ENCODE measurements at regions not wholly inside any gene's neighbourhood (a gene's known extent, or its start where the extent isn't known, plus 50 kb on each side); places are given as distances from the start of the nearest gene placed in this dataset.

GRCh38 chr13:74567485-74567884, 433.3 kb upstream of the KLF12 start:
- no peaks in the 10 kb centered on the region for H3K9me3 ChIP-seq
- H3K9ac ChIP-seq: no peak overlapping the region
- H4K20me1 ChIP-seq (ENCODE audit: insufficient read depth): no peaks in the 10 kb centered on the region
- no peaks in the 10 kb centered on the region for H3K9me2 ChIP-seq
- H3K36me3 ChIP-seq (replicated peaks in 1 of 2; ENCODE audit: control insufficient read depth in 1 of 2, insufficient read depth in 2 of 2, low read length in 1 of 2): no peaks in the 10 kb centered on the region
- 55% methylated on average over 3 of the region's 3 CpGs for WGBS (ENCODE audit: low lambda C conversion rate)
- H3K27ac ChIP-seq (ENCODE audit: low read depth in 2 of 2, low read length in 1 of 2): peak overlapping the region in 1 of 2 experiments; percentile 87; a peak in 2 of 4 replicates
- peaks cover 5% of the 10 kb centered on the region; the same call in 1 of the 2 replicates for H3K27me3 ChIP-seq (ENCODE audit: insufficient read depth)
- no peak overlapping the region for H3K4me2 ChIP-seq
- H3K4me3 ChIP-seq (ENCODE audit: low read depth in 2 of 2, low read length in 1 of 2): no peak overlapping the region
- no peaks in the 10 kb centered on the region for H3K79me2 ChIP-seq (ENCODE audit: insufficient read depth)
- no peak for DNase-seq
- TF ChIP-seq JUND (IDR thresholded peaks at IDR 0.05) (no peak), ELF1 (IDR thresholded peaks at IDR 0.05) (no peak), REST (IDR thresholded peaks at IDR 0.05; ENCODE audit: low read depth, low read length) (no peak), USF2 (IDR thresholded peaks at IDR 0.05; ENCODE audit: borderline replicate concordance, low read depth, low read length) (no peak), NRF1 (IDR thresholded peaks at IDR 0.05; ENCODE audit: low read depth, low read length) (no peak), EZH2phosphoT487 (IDR thresholded peaks at IDR 0.05; ENCODE audit: borderline replicate concordance, low read depth) (no peak), MXI1 (IDR thresholded peaks at IDR 0.05; ENCODE audit: low read depth, low read length) (no peak), GABPA (IDR thresholded peaks at IDR 0.05; ENCODE audit: low read depth) (no peak), RCOR1 (IDR thresholded peaks at IDR 0.05; ENCODE audit: low read length) (no peak), FOXJ3 (CRISPR knock-in tag; IDR thresholded peaks at IDR 0.05) (no peak), MAX (IDR thresholded peaks at IDR 0.05; ENCODE audit: low read depth) (no peak), CHD2 (IDR thresholded peaks at IDR 0.05; ENCODE audit: low read length, partially characterized antibody) (no peak), EP300 (IDR thresholded peaks at IDR 0.05; ENCODE audit: borderline replicate concordance in 1 of 2, low read depth in 1 of 2, low read length in 1 of 2) (no peak), POLR2AphosphoS5 (IDR thresholded peaks at IDR 0.05; ENCODE audit: low read depth, low read length) (no peak)
- peaks cover 0 to 2% of the 10 kb centered on the region in 2 experiments; a peak in 2 of 4 replicates for H3K4me1 ChIP-seq (ENCODE audit: control insufficient read depth in 1 of 2, insufficient read depth in 2 of 2, low read depth in 1 of 2, low read length in 1 of 2)
- POLR2A ChIA-PET: no interaction called here
- H3F3A ChIP-seq (replicated peaks; ENCODE audit: insufficient read depth): no peaks in the 10 kb centered on the region
- H2AFZ ChIP-seq (ENCODE audit: low read depth): no peak overlapping the region
- CTCF ChIA-PET: no interaction called here

- Histone ChIP-seq H3K27ac (ENCODE audit: low read depth in 2 of 2, low read length in 1 of 2) (no peak overlapping the region), H3K9me3 (no peaks in the 10 kb centered on the region), H4K20me1 (ENCODE audit: insufficient read depth) (no peaks in the 10 kb centered on the region), H2AFZ (ENCODE audit: low read depth) (no peak overlapping the region), H3K4me2 (no peak overlapping the region), H3K9me2 (no peaks in the 10 kb centered on the region), H3K9ac (no peak overlapping the region), H3K79me2 (ENCODE audit: insufficient read depth) (no peaks in the 10 kb centered on the region), H3K4me1 (ENCODE audit: control insufficient read depth in 1 of 2, insufficient read depth in 2 of 2, low read depth in 1 of 2, low read length in 1 of 2) (no peaks in the 10 kb centered on the region; a peak in 1 of 4 replicates), H3K36me3 (replicated peaks in 1 of 2; ENCODE audit: control insufficient read depth in 1 of 2, insufficient read depth in 2 of 2, low read length in 1 of 2) (no peaks in the 10 kb centered on the region), H3K27me3 (ENCODE audit: insufficient read depth) (no peaks in the 10 kb centered on the region), H3K4me3 (ENCODE audit: low read depth in 2 of 2, low read length in 1 of 2) (no peak overlapping the region), H3F3A (replicated peaks; ENCODE audit: insufficient read depth) (no peaks in the 10 kb centered on the region)
- no peak for TF ChIP-seq ZBTB33 (IDR thresholded peaks at IDR 0.05; ENCODE audit: borderline replicate concordance, low read depth)
- no peak for TF ChIP-seq GATA2 (CRISPR knock-in tag; IDR thresholded peaks at IDR 0.05)
- no peak for TF ChIP-seq GABPA (IDR thresholded peaks at IDR 0.05; ENCODE audit: low read depth)
- DNase-seq: no peak
- ChIA-PET POLR2A (interaction anchor here (0.5 kb wide), 1 partner anchor 36 kb away, joined by 6 read pairs; no protein-coding TSS in a partner anchor), CTCF (no interaction called here)
- WGBS (ENCODE audit: low lambda C conversion rate): 56% methylated on average over 1 of the region's 1 CpG
Measured at GRCh38 chr13:74562381-74562780, 428.2 kb upstream of the KLF12 start.
